IMR-90 (cell line): ENCODE measurements at regions not wholly inside any gene's neighbourhood (a gene's known extent, or its start where the extent isn't known, plus 50 kb on each side); places are given as distances from the start of the nearest gene placed in this dataset.

Experiments used
- ATAC-seq: fragments of 200-7000 bp; cut with Tn5 transposase; 2 replicates; pipeline ENCODE4 v1.9.1; 2020; ENCODE audit warnings: low read depth, mild to moderate bottlenecking, moderate library complexity
- BruUV-seq: library from RNA; stranded (reverse); fragments of 400-500 nt; replicated peaks from 2 replicates; lab custom pipeline; 2021; lab: Mats Ljungman, UMichigan
- CTCF ChIA-PET: fragments of 300-600 bp; formaldehyde crosslinking; extraction: SDS; loops from one replicate; lab custom pipeline; 2021; ENCODE audit warnings: antibody characterized with exemption; lab: Yijun Ruan, JAX
- POLR2A ChIA-PET: fragments of 300-600 bp; sonication (Branson Sonifier 250); formaldehyde crosslinking; loops from one replicate; lab custom pipeline; 2022; ENCODE audit warnings: antibody characterized with exemption; ENCODE audit not compliant: unreplicated experiment; lab: Charles Lee
- DNase-seq: peaks from one replicate; pipeline ENCODE4 v3.0.0; 2013
- H2AFZ ChIP-seq: replicated peaks from 2 replicates; pipeline ENCODE3; 2013; ENCODE audit warnings: low read length, mild to moderate bottlenecking; ENCODE audit not compliant: poor library complexity
- H2AK5ac ChIP-seq: 2 replicates; pipeline ENCODE4 v1.6.1; 2013; ENCODE audit warnings: low read depth, low read length, inconsistent platforms
- H2AK9ac ChIP-seq: replicated peaks from 2 replicates; pipeline ENCODE3; 2013; ENCODE audit warnings: mild to moderate bottlenecking, low read depth, low read length, moderate library complexity; ENCODE audit not compliant: poor library complexity
- H2BK120ac ChIP-seq: 2 replicates; pipeline ENCODE4 v1.6.1; 2013; ENCODE audit warnings: low read depth, low read length, inconsistent platforms
- H2BK15ac ChIP-seq: 3 replicates; pipeline ENCODE4 v1.6.1; 2013; ENCODE audit warnings: low read depth, low read length, inconsistent platforms
- H2BK20ac ChIP-seq: 2 replicates; pipeline ENCODE4 v1.6.1; 2013; ENCODE audit warnings: low read depth, mild to moderate bottlenecking, inconsistent platforms, low read length, moderate library complexity
- H2BK5ac ChIP-seq: 2 replicates; pipeline ENCODE4 v1.6.1; 2013; ENCODE audit warnings: mild to moderate bottlenecking, low read depth, low read length, inconsistent platforms; ENCODE audit not compliant: poor library complexity, severe bottlenecking
- H3K14ac ChIP-seq: replicated peaks from 2 replicates; pipeline ENCODE4 v1.6.1; 2013; ENCODE audit warnings: low read depth, low read length, inconsistent platforms
- H3K18ac ChIP-seq: 2 replicates; pipeline ENCODE4 v1.6.1; 2013; ENCODE audit warnings: low read depth, low read length, control low read depth
- H3K23ac ChIP-seq: 2 replicates; pipeline ENCODE4 v1.6.1; 2013; ENCODE audit warnings: low read depth, low read length, inconsistent platforms
- H3K27ac ChIP-seq: 2 replicates; pipeline ENCODE4 v1.5.1; 2013; ENCODE audit warnings: mild to moderate bottlenecking, control low read depth, low read length; ENCODE audit not compliant: insufficient read depth
- H3K27me3 ChIP-seq: 2 replicates; pipeline ENCODE4 v1.6.1; 2013; ENCODE audit warnings: low read length; ENCODE audit not compliant: control insufficient read depth, insufficient read depth
- H3K36me3 ChIP-seq: 2 replicates; pipeline ENCODE4 v1.6.1; 2013; ENCODE audit warnings: low read length, mixed read lengths; ENCODE audit not compliant: control insufficient read depth, insufficient read depth
- H3K4ac ChIP-seq: 2 replicates; pipeline ENCODE4 v1.6.1; 2013; ENCODE audit warnings: low read depth, low read length, inconsistent platforms
- H3K4me1 ChIP-seq: 2 replicates; pipeline ENCODE4 v1.6.1; 2013; ENCODE audit warnings: low read length, mixed read lengths; ENCODE audit not compliant: control insufficient read depth, insufficient read depth
- H3K4me2 ChIP-seq: 2 replicates; pipeline ENCODE4 v1.6.1; 2013; ENCODE audit warnings: low read depth, mild to moderate bottlenecking, control low read depth, low read length, moderate library complexity
- H3K4me3 ChIP-seq: 2 replicates; pipeline ENCODE4 v1.5.1; 2013; ENCODE audit warnings: low read depth, mild to moderate bottlenecking, control low read depth, low read length, moderate library complexity; ENCODE audit not compliant: insufficient read depth
- H3K56ac ChIP-seq: 2 replicates; pipeline ENCODE4 v1.6.1; 2013; ENCODE audit warnings: low read length, inconsistent platforms; ENCODE audit not compliant: insufficient read depth; ENCODE audit errors: extremely low read depth
- H3K79me1 ChIP-seq, 2 experiments: 2 replicates each; pipeline ENCODE4 v1.6.1; 2013; ENCODE audit warnings: low read length in 2 of 2, inconsistent platforms in 1 of 2, low read depth in 1 of 2
- H3K9ac ChIP-seq: 2 replicates; pipeline ENCODE4 v1.6.1; 2013; ENCODE audit warnings: low read depth, low read length, control low read depth
- H3K9me1 ChIP-seq: 2 replicates; pipeline ENCODE4 v1.6.1; 2013; ENCODE audit warnings: low read length, inconsistent platforms; ENCODE audit not compliant: insufficient read depth
- H3K9me3 ChIP-seq: 2 replicates; pipeline ENCODE4 v1.6.1; 2013; ENCODE audit warnings: low read length; ENCODE audit not compliant: control insufficient read depth, insufficient read depth
- H4K20me1 ChIP-seq: 2 replicates; pipeline ENCODE4 v1.6.1; 2013; ENCODE audit warnings: low read length, inconsistent platforms; ENCODE audit not compliant: insufficient read depth
- H4K5ac ChIP-seq: 2 replicates; pipeline ENCODE4 v1.6.1; 2013; ENCODE audit warnings: mild to moderate bottlenecking, low read depth, low read length, control low read depth
- H4K8ac ChIP-seq, 2 experiments: 2 replicates each; pipeline ENCODE4 v1.6.1; 2013; ENCODE audit warnings: low read depth in 2 of 2, low read length in 2 of 2, control low read depth in 1 of 2, inconsistent platforms in 1 of 2
- H4K91ac ChIP-seq: 2 replicates; pipeline ENCODE4 v1.6.1; 2013; ENCODE audit warnings: low read depth, low read length, inconsistent platforms; ENCODE audit not compliant: insufficient read depth
- RFX5 ChIP-seq: IDR thresholded peaks from 2 replicates; pipeline ENCODE4 v1.8.0; 2012; ENCODE audit warnings: low read depth, mild to moderate bottlenecking, low read length, moderate library complexity
- USF2 ChIP-seq: fragments of 150-350 bp; IDR thresholded peaks from 2 replicates; pipeline ENCODE4 v1.6.1; 2017; ENCODE audit warnings: mild to moderate bottlenecking, antibody characterized with exemption, low read length, low read depth
- WGBS, 2 experiments: methylation state at CpG; one replicate each; pipeline versions ENCODE4 v1.1.5 to v1.1.7; 2013; ENCODE audit warnings: missing lambda C conversion rate in 2 of 2; ENCODE audit not compliant: insufficient read length in 1 of 2; ENCODE audit errors: extremely low coverage in 2 of 2; 5-methylcytosine and 5-hydroxymethylcytosine counted together
- dilution Hi-C: fragments of 300-500 bp; cut with HindIII; formaldehyde crosslinking; loops from one replicate; pipeline ENCODE4 v1.14.3; 2018; ENCODE audit warnings: low sequenced_read_pairs; ENCODE audit not compliant: unreplicated experiment
- in situ Hi-C: fragments of 300-500 bp; cut with MboI; formaldehyde crosslinking; loops from 3 replicates; pipeline ENCODE4 v1.14.3; 2019; ENCODE audit warnings: low sequenced_read_pairs, inconsistent platforms, mixed read lengths
- intact Hi-C: fragments of 100-400 bp; cut with micrococcal nuclease; formaldehyde crosslinking; loops from 2 replicates; pipeline ENCODE4 v1.10.0; 2022

GRCh38 chr20:24157213-24157612 lies 168.6 kb upstream of the GGTLC1 start:
- Histone ChIP-seq H3K4me2 (no peak overlapping the region), H3K4ac (no peak overlapping the region), H3K79me1 (no peaks in the 10 kb centered on the region), H3K23ac (no peak overlapping the region), H3K9me1 (no peaks in the 10 kb centered on the region), H4K20me1 (no peaks in the 10 kb centered on the region), H2AK9ac (no peak overlapping the region), H2BK120ac (no peak overlapping the region), H3K27me3 (no peaks in the 10 kb centered on the region), H2BK5ac (no peak overlapping the region), H3K4me3 (no peak overlapping the region), H2AFZ (no peak overlapping the region), H3K36me3 (no peaks in the 10 kb centered on the region), H2AK5ac (no peak overlapping the region), H3K9me3 (no peaks in the 10 kb centered on the region), H4K91ac (no peak overlapping the region), H3K4me1 (no peaks in the 10 kb centered on the region), H3K14ac (no peak overlapping the region), H3K18ac (no peak overlapping the region), H3K56ac (no peak overlapping the region), H3K27ac (no peak overlapping the region), H4K5ac (no peak overlapping the region), H4K8ac (no peak overlapping the region), H3K9ac (no peak overlapping the region), H2BK15ac (no peak overlapping the region), H2BK20ac (no peak overlapping the region)
- TF ChIP-seq USF2 (peak; percentile 41; the same call in 1 of the 2 replicates), RFX5 (no peak)
- dilution Hi-C loops, result no loop called here
- in situ Hi-C loops, result loop anchor here (10.0 kb wide), 1 partner anchor 638 kb away; no protein-coding TSS in a partner anchor
- DNase-seq (no peak), ATAC-seq (no peak)
- ChIA-PET POLR2A (no interaction called here), CTCF (no interaction called here)
- intact Hi-C loops, result no loop called here
- BruUV-seq, result no TSS peak
- WGBS, 2 experiments, result no CpG with 5 or more reads among the region's 4 CpGs
